ENCODE measurements at regions not wholly inside any gene's neighbourhood (a gene's known extent, or its start where the extent isn't known, plus 50 kb on each side); places are given as distances from the start of the nearest gene placed in this dataset.

- TF ChIP-seq CTCF (IDR thresholded peaks at IDR 0.05; ENCODE audit: low read length) (no peak), EZH2 (IDR thresholded peaks at IDR 0.05; ENCODE audit: borderline replicate concordance, low read length) (no peak)
Measured at GRCh38 chr21:41011951-41012366, 156.0 kb upstream of the BACE2 start.
